ENCODE measurements at regions not wholly inside any gene's neighbourhood (a gene's known extent, or its start where the extent isn't known, plus 50 kb on each side); places are given as distances from the start of the nearest gene placed in this dataset.

DNA sequence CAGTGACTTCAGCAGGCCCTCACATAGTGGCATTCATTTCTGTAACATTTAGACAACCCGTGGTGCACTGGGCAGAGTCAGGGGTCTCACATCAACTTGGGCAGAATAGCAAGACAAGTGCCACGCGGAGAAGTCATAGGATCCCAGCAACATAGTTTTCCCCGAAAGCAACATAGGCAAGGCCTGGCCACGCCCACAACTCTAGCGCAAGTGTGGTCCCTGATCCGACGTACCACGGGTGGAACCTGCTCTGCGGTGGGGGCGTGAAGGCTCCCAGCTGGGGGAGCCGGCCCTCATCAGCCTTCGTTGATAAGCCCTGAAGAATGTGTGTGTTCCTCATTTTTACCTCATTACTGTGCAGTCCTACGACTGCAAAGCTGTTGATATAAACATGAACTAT is 261.2 kb downstream of the EIPR1 start:
- TF ChIP-seq POLR2A (IDR thresholded peaks at IDR 0.05) (no peak), POLR2AphosphoS5 (IDR thresholded peaks at IDR 0.05) (no peak)
- TF ChIP-seq, protein P1, sequence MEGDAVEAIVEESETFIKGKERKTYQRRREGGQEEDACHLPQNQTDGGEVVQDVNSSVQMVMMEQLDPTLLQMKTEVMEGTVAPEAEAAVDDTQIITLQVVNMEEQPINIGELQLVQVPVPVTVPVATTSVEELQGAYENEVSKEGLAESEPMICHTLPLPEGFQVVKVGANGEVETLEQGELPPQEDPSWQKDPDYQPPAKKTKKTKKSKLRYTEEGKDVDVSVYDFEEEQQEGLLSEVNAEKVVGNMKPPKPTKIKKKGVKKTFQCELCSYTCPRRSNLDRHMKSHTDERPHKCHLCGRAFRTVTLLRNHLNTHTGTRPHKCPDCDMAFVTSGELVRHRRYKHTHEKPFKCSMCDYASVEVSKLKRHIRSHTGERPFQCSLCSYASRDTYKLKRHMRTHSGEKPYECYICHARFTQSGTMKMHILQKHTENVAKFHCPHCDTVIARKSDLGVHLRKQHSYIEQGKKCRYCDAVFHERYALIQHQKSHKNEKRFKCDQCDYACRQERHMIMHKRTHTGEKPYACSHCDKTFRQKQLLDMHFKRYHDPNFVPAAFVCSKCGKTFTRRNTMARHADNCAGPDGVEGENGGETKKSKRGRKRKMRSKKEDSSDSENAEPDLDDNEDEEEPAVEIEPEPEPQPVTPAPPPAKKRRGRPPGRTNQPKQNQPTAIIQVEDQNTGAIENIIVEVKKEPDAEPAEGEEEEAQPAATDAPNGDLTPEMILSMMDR (IDR thresholded peaks at IDR 0.05 in 8 of 11, conservative IDR thresholded peaks at IDR 0.05 in 3 of 11), result no peak

All from spleen (tissue), 7 donors.